ENCODE measurements at regions not wholly inside any gene's neighbourhood (a gene's known extent, or its start where the extent isn't known, plus 50 kb on each side); places are given as distances from the start of the nearest gene placed in this dataset.

GRCh38 chr14:87306409-87307168 is 686.4 kb downstream of the GALC start:
- TF ChIP-seq CTCF (IDR thresholded peaks at IDR 0.05; ENCODE audit: insufficient read depth, low read length, missing control alignments), result no peak
- ChIA-PET CTCF (no interaction called here), POLR2A (no interaction called here)
- no peak overlapping the region for H3K4me3 ChIP-seq (ENCODE audit: low read depth, low read length)
- DNase-seq (ENCODE audit: low read depth, low spot score), result no peak

DNA sequence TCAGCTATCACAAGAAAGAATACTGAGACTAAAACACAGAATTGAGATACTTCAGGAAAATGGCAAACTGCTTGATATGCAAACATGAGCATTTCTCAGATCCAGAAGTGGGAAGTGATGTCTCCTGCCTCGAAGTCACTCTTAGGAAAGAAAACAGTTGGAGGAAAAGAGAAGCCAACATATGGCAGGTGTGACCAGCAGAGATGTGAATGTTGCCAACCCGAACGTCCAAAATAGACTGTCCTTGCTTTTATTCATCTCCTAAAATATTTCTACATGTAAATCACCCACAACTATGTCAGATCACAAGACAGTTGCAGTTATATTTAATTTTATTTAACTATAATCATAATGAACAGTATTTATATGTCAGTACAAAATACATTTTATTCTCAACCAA is 687.6 kb downstream of the GALC start:
- POLR2A ChIA-PET, result no interaction called here
- no peak overlapping the region for H3K4me3 ChIP-seq (ENCODE audit: low read depth, low read length)
- CTCF ChIA-PET, result no interaction called here
- DNase-seq (ENCODE audit: low read depth, low spot score), result no peak
- TF ChIP-seq CTCF (IDR thresholded peaks at IDR 0.05; ENCODE audit: insufficient read depth, low read length, missing control alignments), result no peak

- DNase-seq (ENCODE audit: low read depth, low spot score), result no peak
- no peak overlapping the region for H3K4me3 ChIP-seq (ENCODE audit: low read depth, low read length)
- no peak for TF ChIP-seq CTCF (IDR thresholded peaks at IDR 0.05; ENCODE audit: insufficient read depth, low read length, missing control alignments)
- POLR2A ChIA-PET, result no interaction called here
- CTCF ChIA-PET, result no interaction called here
Observed at GRCh38 chr14:87304404-87304803, 688.6 kb downstream of the GALC start.

DNA sequence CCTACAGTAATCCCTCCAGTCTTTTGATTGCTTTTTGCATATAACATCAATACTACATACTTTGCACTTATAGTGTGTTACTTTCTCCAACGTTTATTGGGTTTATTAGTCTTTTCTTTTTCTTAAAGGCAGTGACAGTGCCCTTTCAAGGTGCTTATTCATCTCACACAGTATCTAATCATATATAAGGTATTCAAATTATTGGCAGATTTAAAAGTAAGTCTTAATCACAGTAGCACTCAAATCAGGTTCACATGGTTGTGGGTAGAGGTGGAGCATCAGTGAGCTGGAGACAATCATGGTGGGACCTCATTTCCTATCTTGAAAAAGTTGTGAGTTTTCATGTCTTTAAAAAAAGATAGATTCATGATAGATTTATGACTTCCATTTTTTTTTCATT is 706.2 kb downstream of the GALC start:
- ChIA-PET POLR2A (no interaction called here), CTCF (no interaction called here)
- no peak overlapping the region for H3K4me3 ChIP-seq (ENCODE audit: low read depth, low read length)
- TF ChIP-seq CTCF (IDR thresholded peaks at IDR 0.05; ENCODE audit: insufficient read depth, low read length, missing control alignments), result no peak
- no peak for DNase-seq (ENCODE audit: low read depth, low spot score)

DNA sequence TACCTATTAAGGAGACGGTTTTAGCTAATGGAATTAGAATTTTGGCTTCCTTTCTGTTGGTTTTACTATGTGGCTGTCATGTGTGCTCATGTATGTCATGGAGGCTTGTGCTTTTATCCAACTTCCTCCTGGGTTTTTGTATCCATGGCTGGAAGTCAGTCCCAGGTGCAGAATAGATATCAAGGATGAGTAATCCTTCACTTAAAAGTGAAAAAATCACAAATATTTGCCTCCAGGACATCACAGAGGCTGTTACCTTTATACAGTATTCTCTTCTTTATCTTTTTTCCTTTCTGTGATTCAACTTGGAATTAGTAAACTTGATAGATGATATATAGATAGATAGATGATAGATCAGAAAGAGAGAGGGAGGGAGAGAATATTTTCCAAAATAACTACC is 706.8 kb downstream of the GALC start:
- CTCF ChIA-PET, result no interaction called here
- no peak overlapping the region for H3K4me3 ChIP-seq (ENCODE audit: low read depth, low read length)
- no peak for TF ChIP-seq CTCF (IDR thresholded peaks at IDR 0.05; ENCODE audit: insufficient read depth, low read length, missing control alignments)
- no peak for DNase-seq (ENCODE audit: low read depth, low spot score)
- POLR2A ChIA-PET, result no interaction called here

GRCh38 chr14:87285506-87285905 is 707.5 kb downstream of the GALC start:
- POLR2A ChIA-PET, result no interaction called here
- DNase-seq (ENCODE audit: low read depth, low spot score), result no peak
- no peak overlapping the region for H3K4me3 ChIP-seq (ENCODE audit: low read depth, low read length)
- CTCF ChIA-PET, result no interaction called here
- no peak for TF ChIP-seq CTCF (IDR thresholded peaks at IDR 0.05; ENCODE audit: insufficient read depth, low read length, missing control alignments)

Data from AG04449 (cell line).